ENCODE measurements at regions not wholly inside any gene's neighbourhood (a gene's known extent, or its start where the extent isn't known, plus 50 kb on each side); places are given as distances from the start of the nearest gene placed in this dataset.

DNA sequence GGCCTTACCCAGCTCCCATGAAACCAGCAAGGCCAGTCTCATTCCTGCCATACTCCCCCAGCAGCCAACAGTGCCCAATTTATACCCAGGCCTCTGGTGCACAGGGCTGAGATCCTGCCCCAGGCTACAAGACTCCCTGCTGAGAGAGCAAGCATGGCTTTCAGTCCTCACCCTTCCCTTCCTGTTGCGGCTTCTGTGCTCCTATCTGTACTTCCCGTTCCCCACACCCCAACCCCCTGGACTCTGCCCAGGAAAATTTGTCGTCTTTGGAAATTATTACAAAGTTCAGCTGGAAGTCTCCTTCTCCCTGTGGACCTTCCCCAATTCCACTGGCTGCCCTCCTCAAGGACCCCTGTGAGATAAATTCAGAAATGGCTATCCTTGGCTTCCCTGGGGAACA is 84.1 kb upstream of the GK2 start:
- peaks cover 6% of the 10 kb centered on the region for H3K27me3 Mint-ChIP-seq
- TF ChIP-seq, protein P1, sequence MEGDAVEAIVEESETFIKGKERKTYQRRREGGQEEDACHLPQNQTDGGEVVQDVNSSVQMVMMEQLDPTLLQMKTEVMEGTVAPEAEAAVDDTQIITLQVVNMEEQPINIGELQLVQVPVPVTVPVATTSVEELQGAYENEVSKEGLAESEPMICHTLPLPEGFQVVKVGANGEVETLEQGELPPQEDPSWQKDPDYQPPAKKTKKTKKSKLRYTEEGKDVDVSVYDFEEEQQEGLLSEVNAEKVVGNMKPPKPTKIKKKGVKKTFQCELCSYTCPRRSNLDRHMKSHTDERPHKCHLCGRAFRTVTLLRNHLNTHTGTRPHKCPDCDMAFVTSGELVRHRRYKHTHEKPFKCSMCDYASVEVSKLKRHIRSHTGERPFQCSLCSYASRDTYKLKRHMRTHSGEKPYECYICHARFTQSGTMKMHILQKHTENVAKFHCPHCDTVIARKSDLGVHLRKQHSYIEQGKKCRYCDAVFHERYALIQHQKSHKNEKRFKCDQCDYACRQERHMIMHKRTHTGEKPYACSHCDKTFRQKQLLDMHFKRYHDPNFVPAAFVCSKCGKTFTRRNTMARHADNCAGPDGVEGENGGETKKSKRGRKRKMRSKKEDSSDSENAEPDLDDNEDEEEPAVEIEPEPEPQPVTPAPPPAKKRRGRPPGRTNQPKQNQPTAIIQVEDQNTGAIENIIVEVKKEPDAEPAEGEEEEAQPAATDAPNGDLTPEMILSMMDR (IDR thresholded peaks at IDR 0.05; ENCODE audit: unreplicated experiment): no peak
- no peak overlapping the region for H3K4me3 Mint-ChIP-seq (ENCODE audit: low read depth)
- no peaks in the 10 kb centered on the region for H3K36me3 Mint-ChIP-seq (ENCODE audit: insufficient read depth)
- peaks cover 7% of the 10 kb centered on the region for H3K4me1 Mint-ChIP-seq (ENCODE audit: low read depth)
- H3K27ac Mint-ChIP-seq: no peak overlapping the region
- peaks cover 13% of the 10 kb centered on the region for H3K9me3 Mint-ChIP-seq (ENCODE audit: low read depth)
- DNase-seq (ENCODE audit: low spot score, unreplicated experiment): no peak

DNA sequence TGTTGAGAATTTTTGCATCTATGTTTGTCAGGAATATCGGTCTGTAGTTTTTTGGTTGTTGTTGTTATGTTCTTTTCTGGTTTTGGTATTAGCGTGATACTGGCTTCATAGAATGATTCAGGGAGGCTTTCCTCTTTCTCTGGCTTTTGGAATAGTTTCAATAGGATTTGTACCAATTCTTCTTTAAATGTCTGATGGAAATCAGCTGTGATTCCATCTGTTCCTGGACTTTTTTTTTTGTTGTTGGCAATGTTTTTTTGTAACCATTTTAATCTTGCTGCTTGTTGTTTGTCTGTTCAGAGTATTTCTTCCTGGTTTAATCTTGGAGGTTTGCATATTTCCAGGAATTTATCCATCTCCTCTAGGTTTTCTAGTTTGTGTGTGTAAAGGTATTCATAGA is 81.5 kb upstream of the GK2 start:
- peaks cover 2% of the 10 kb centered on the region for H3K27me3 Mint-ChIP-seq
- DNase-seq (ENCODE audit: low spot score, unreplicated experiment): no peak
- no peaks in the 10 kb centered on the region for H3K36me3 Mint-ChIP-seq (ENCODE audit: insufficient read depth)
- TF ChIP-seq, protein P1 (IDR thresholded peaks at IDR 0.05; ENCODE audit: unreplicated experiment): no peak
- no peak overlapping the region for H3K27ac Mint-ChIP-seq
- no peak overlapping the region for H3K4me3 Mint-ChIP-seq (ENCODE audit: low read depth)
- H3K9me3 Mint-ChIP-seq (ENCODE audit: low read depth): peaks cover 20% of the 10 kb centered on the region
- H3K4me1 Mint-ChIP-seq (ENCODE audit: low read depth): no peaks in the 10 kb centered on the region

DNA sequence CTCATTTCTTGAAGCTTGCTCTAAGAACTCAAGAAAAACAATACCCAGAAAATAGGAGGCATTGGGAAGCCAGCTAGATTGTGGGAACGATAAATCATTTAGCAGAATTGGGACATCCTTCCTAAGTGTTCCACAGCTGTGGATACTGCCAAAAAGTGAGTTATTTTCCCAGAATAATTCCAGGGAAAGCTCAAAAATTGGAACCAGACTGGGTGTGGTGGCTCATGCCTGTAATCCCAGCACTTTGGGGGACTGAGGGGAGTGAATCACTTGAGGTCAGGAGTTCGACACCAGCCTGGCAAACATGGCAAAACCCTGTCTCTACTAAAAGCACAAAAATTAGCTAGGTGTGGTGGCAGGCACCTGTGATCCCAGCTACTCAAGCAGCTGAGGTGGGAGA is 68.2 kb upstream of the GK2 start:
- H3K4me1 Mint-ChIP-seq (ENCODE audit: low read depth): no peaks in the 10 kb centered on the region
- TF ChIP-seq, protein P1 (IDR thresholded peaks at IDR 0.05; ENCODE audit: unreplicated experiment): no peak
- H3K9me3 Mint-ChIP-seq (ENCODE audit: low read depth): peaks cover 3% of the 10 kb centered on the region
- no peaks in the 10 kb centered on the region for H3K27me3 Mint-ChIP-seq
- H3K4me3 Mint-ChIP-seq (ENCODE audit: low read depth): no peak overlapping the region
- DNase-seq (ENCODE audit: low spot score, unreplicated experiment): no peak
- no peaks in the 10 kb centered on the region for H3K36me3 Mint-ChIP-seq (ENCODE audit: insufficient read depth)
- H3K27ac Mint-ChIP-seq: no peak overlapping the region

DNA sequence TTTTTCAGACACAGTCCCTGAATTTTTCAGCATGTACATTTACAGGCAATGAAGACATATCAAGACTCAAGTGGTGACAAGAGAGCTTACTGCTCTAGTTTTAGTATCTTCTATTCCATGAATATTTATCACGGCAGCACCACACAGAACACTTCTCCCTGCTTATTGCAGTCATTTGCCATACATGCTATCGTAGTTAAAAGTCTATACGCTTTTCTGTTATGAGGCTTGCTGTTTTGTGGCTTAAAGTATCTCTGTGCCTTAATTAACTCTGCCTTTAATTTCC is 65.4 kb upstream of the GK2 start:
- H3K27me3 Mint-ChIP-seq: no peaks in the 10 kb centered on the region
- H3K4me1 Mint-ChIP-seq (ENCODE audit: low read depth): no peaks in the 10 kb centered on the region
- TF ChIP-seq, protein P1 (IDR thresholded peaks at IDR 0.05; ENCODE audit: unreplicated experiment): no peak
- no peak overlapping the region for H3K27ac Mint-ChIP-seq
- H3K36me3 Mint-ChIP-seq (ENCODE audit: insufficient read depth): no peaks in the 10 kb centered on the region
- no peak for DNase-seq (ENCODE audit: low spot score, unreplicated experiment)
- peaks cover 3% of the 10 kb centered on the region for H3K9me3 Mint-ChIP-seq (ENCODE audit: low read depth)
- H3K4me3 Mint-ChIP-seq (ENCODE audit: low read depth): no peak overlapping the region

DNA sequence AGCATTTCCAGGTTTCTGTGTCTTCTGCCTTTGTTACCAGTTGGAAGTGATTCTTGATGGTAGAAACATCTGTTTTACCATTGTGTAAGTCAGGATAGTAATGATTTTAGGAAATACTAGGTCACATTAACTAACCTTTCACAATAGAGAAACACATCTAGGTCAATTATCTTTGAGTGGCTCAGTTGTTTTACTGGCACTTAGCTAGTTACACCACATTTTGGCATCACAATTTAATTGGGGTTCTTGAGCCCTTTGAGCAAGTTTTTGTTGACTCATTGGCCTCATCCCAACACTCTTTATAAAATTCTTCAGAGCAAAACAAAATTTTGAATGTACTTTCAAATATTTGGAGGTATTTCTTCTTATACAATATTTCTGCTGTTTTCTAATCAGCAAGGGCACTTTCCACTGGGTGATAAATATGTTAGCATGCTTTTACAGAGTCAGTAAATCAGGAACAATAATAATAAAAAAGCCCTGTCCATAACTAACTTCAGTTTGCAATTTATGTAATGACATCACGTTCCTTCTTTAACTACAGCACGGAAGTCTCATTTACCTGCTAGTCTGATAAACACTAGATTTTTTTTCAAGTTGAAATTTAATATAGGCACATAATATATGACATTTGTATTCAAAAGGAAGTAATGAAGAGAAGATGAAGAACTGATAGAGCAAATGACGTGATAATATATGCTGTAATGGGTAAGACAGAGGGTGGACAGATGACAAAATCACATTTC is 64.8 kb upstream of the GK2 start:
- Mint-ChIP-seq H3K27ac (no peak overlapping the region), H3K4me3 (ENCODE audit: low read depth) (no peak overlapping the region), H3K27me3 (no peaks in the 10 kb centered on the region), H3K4me1 (ENCODE audit: low read depth) (no peaks in the 10 kb centered on the region), H3K9me3 (ENCODE audit: low read depth) (peaks cover under 1% of the 10 kb centered on the region), H3K36me3 (ENCODE audit: insufficient read depth) (no peaks in the 10 kb centered on the region)
- no peak for DNase-seq (ENCODE audit: low spot score, unreplicated experiment)
- TF ChIP-seq, protein P1 (IDR thresholded peaks at IDR 0.05; ENCODE audit: unreplicated experiment): no peak
